Activated CD8-positive, alpha-beta memory T cell treated with anti-CD3 and anti-CD28 coated beads for 4 hours (primary cell): ENCODE measurements at regions not wholly inside any gene's neighbourhood (a gene's known extent, or its start where the extent isn't known, plus 50 kb on each side); places are given as distances from the start of the nearest gene placed in this dataset.

Experiments used
- DNase-seq, 2 donors: peaks; one replicate each; pipeline ENCODE4 v3.0.0-alpha.2; 2020; ENCODE audit warnings: low read depth in 2 of 2

DNA sequence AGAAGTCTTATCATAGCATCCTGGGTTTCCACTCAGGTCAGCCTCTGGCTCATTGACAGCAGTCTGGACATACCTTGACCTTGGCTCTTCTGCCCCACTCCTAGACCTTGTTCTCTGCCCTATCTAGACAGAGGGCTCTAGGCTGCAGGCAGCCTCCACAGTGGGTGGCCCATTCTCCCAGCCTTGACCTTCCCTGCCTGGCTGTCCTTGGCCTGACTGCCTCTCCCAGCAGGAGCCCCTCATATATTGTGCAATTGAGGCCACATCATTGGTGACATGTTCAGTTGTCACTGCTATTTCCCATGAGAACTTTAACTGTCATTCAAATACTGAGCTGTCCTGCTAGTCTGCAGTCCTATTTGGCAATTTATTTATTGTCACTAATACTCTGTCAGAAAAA lies 503.4 kb downstream of the PLXNA4 start:
- DNase-seq = no peak

DNA sequence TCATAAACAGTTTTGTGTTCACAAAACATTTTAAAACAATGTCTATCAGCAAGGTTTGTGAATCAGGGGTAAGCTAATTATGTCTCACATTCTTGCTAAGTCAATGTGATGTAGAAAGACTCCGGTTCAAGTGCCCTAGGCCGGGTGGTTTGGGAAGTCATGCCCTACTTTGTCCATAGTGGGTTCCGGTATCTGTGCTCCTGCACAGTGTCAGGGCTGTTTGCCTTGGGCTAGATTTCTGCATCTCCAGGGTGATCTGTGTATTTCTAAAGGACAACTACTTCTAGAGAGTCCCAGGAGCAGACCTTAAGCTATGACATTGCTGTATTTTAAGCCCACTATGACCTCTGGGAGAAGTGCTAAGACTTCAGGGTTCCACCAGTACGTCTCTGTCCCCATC lies 504.1 kb downstream of the PLXNA4 start:
- DNase-seq = no peak

DNA sequence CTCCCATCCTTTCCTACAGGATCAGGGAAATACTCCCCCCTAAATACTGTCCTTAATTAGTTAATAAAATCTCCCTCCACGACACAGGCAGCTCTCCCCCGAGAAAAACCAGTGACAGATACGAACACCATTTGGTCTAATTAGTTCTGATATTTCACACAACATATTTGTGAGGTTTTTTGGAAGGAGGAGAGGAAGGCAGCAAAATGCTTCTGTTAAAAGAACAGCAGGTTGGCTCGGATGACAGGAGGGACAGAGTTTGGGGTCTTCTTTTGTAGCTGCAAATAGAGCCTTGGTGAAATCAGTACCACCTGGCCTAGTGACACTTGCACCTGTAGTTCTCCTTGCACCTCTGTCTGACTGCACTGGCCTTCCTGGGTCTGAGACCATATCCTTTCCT lies 507.0 kb downstream of the PLXNA4 start:
- DNase-seq = no peak

DNA sequence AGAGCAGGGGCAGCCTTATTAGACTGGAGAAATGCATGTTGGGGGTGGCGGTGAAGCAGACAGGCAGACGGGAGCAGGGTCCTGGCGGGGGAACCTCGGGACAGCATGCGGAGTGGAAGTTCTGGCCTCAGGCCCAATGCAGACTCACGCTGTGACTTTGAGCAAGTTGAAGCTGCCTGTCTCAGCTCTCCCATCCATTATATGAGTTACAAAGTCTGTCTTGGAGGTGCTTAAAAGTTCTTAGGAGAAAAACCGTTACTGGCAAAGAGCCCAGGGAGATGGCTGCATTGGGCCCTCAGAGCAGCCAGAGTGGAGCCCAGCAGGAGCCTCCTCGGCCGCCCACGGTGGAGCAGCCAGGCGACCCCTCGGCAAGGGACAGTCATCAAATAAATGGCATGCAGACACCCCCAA lies 509.5 kb downstream of the PLXNA4 start:
- DNase-seq = no peak

DNA sequence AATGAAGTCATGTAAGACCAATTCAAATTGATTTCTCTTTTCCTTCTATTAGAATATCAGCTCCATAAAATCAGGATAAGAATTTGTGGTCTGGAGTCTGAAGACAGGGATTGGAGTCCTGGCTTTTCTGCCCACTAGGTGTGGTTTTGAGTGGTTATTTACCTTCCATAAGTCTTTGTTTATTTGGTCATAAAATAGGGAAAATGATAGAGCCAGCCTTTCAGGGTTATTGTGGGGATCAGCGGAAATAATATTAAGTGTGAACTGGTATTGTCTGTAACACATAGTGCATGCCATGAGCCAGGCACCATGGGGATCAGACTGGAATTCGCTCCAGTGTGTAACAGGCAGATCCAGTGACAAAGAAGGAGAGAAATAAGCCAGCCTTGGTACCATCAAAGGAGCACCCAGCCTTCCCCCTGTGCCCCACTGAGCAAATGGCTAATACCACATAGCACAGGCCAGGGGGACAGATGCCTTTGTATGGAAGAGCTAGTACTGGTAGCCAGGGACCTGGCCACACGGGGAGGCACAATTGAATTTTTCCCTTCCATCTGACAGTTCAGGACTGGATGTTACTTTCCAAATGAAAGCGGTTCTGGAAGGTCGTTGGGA lies 509.7 kb upstream of the PODXL start:
- no peak for DNase-seq

DNA sequence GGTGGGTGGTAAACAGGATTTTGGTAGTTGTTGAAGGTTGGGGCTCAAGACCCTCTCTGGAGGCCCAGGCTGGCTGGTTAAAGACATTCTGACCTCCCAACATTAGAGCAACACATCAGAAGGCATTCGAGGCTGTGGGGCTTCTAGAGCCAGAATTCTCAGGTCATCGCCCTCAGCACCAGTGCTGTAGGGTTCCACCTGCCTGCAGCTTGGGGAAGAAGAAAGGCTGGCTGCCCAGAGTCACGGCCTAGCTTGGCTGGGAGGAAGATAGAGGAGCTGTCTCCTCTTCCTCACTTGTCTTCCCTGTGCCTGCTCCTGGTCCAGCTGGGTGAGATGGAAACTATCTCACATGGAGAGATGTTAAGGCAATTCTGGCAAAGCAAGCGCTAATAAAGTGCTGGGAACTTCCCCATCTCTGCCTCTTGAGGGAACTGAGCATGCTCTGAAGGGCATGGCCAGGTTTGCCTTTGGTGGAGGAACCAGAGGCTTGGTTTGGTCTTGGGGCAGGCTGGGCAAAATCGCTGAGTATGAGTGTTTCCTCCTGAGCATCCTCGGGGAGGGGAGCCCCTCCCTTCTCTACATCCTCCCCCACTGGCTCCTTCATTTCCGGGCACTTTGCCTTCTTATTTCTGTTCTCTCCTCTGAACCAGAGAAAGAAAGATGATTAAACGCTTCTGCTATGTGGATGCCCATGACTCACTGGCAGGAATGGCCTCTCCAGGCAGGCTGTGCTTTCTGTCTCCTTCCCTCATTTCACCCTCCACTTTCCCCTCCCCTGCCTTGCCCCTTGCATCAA lies 509.0 kb upstream of the PODXL start:
- DNase-seq = no peak

DNA sequence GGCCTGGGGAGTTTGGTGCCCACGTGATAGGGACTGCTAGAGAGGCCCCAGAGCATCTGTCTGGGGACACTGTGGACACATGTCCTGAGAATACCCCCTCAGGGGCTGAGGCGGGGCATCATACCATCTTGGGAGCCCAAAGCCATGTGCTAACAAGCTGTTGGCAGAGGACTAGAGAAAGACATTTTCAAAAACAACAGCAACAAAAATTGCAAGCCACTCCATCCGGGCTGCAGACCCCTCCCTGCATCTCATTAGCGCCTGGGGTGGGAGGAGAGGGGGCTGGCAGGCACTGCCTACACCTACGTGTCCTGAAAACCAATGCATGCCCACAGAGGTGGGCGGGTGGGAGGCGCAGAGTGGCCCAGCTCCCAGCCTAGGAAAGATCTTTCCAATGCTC lies 507.4 kb upstream of the PODXL start:
- DNase-seq = no peak

DNA sequence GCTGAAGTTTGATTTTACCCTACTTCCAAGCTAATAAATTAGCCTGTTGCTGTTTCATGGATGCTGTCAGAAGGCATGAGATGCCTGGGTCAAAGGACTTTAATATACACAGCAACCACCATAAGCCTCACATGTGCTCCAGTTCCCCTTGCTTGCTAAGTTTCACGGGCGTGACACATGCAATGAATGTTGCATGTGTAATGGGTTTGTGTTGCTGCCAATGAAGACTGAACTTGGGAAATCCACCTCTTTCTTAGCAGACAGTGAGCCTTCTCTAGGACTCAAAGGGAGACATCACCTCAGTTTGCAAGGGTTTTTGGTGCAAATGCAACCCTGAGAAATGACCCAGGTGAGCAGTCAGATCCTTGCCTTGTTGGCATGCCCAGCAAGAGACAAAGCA lies 505.5 kb upstream of the PODXL start:
- DNase-seq = no peak

DNA sequence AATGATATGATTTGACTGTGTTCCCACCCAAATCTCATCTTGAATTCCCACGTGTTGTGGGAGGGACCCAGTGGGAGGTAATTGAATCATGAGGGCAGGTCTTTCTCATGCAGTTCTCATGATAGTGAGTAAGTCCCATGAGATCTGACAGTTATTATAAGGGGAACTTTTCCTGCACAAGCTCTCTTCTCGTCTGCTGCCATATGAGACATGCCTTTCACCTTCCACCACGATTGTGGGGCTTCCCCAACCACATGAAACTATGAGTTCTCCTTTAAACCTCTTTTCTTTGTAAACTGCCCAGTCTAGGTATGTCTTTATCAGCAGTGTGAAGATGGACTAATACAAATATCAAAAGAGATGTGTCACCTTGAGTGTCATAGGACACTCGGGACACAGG lies 502.7 kb upstream of the PODXL start:
- no peak for DNase-seq

DNA sequence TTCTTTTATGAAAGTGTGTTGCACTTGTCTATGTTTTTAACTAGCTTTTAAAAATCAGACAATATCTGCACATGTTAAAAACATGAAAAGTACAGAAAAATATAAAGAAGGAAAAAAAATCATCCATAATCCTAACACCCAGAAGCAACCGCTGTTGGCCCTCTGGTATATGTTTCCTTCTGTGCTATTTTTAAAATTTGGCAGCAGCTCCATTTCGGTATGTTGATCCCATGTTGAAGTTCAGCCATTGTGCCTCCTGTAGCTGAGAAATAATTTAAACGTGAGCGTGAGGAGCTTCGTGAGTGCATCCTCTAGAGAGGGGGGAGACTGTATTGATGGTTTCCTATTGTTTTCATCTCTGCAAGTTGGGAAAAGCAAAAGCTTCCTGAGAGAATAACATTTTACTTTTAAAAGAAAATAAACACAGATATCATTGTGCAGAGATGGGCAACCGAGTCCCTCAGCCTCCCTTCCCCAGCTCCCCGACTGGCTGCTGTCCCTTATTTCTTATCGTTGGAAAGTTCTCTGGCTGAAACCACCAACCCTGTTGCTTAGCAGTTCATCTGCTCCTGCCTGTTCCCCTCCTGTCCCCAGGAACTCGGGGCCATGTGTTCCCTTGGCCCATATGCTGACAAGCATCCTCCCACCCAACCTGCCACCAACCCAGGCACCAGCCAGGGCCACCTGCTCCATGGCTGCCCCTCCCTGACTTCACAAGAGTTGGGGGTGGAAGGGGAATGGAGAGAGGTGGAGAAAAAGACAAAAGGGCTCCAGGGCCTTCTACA lies 499.1 kb upstream of the PODXL start:
- no peak for DNase-seq

DNA sequence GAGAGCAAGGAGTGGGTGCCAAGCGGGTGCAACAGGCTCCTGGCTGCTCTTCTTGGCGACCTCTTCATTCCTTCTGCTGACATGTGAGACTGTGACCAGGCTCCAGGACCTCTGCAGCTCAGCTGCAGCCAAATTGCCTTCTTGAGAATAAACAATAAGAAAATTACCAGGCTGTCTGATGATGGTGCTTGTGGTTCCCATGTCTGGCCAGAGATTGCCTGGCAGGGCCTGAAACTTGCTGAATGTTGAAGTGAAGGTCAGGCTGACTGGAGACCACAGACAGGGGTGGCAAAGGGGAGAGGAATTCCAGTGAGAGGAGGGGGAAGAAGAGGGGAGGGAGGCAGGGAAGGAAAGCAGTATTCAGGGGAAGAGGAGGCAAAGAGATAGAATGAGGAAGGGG lies 497.4 kb upstream of the PODXL start:
- no peak for DNase-seq

DNA sequence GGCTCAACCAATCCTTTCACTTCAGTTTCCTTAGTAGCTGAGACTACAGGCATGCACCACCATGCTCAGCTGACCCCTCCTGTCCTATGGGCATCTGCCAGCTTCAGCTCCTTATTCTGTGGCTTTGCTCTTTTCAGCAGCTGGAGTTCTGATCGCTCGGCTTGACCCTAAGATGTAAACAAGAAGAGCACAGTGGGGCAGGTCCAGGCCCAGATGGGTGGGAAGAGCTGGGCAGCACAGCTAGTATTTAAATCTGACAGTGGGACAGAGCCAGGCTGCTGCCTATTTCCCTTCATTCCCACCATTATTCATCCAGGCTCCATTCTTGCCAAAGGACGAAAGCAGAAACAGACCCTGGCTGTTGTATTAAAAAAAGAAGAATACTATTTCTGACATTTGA lies 494.9 kb upstream of the PODXL start:
- DNase-seq = no peak

DNA sequence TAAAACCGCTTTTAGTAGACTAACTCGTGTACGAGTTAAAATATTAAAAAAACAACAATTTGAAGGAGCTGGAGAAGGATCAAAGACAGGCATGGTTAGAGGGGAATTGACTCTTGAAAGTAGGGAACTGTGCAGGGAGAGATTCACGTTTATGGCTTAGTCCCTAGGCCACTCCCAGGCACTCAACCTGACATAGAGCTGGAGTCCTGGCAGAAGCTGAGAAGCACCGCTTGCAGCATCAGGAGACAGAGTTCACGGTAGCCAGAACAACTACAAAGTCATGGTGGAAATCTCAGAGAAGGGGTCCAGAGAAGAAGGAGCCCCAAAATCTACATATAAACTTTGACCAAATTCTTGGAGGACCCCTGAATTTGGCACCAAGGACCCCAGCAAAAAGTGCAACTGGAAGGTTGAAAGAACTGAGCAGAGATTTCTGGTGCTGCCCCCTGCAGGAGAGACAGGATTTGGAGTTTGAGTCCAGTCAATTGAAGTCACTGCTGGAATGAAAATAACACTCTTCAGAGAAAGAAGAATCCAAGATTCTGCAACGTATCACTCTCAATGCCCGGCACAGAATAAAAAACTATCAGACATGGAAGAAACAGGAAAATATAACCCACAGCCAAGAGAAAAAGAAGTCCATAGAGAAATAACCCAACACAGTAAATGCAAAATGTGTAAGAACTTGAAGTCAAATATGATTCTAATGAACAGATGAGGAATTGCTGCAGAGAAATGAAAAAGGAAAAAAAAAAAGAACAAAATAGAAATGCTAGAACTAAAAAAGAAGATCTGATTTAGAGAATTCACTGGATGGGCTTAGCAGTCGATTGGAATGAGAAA lies 493.3 kb upstream of the PODXL start:
- no peak for DNase-seq

DNA sequence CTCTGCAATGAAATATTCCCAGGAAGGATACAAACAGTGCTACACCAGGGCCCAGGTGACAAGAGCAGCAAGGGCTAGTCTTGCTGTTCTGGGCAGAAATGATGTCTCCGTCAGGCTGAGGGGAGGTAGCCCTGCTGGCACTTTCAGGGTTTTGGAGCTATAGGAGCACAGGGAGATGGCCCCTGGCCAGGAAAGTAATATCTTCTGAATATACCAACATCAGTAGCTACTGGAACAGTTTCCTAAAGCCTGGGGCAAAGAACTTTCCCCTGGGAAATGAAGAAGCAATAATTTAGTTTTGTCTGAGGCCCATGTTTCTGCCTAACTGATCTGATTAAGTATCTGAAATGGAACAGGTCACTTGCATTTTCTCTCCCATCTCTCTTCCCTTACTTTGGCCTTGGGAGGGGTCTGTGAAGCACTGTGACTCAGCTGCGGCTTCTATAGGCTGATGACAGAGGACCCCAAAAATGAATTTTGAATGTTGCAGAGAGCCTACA lies 489.1 kb upstream of the PODXL start:
- no peak for DNase-seq

DNA sequence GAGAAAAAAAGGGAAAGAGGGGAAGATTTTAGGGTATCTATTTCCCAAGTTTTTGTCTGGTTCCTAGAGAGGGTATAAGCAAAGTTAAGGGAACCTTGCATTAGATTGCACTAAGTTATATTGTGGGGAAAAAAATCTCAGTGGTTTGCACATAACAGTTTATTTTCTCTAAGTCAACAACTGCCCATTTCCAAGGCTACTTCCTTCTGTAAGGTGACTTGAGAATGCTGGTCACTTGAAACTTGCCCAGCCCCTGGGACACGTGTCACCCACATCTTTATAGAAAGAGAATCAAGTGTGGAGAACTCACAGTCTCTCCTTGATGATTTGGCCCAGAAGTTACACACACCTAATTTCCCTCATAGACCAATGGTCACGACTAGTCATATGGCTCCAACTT lies 488.6 kb upstream of the PODXL start:
- no peak for DNase-seq

DNA sequence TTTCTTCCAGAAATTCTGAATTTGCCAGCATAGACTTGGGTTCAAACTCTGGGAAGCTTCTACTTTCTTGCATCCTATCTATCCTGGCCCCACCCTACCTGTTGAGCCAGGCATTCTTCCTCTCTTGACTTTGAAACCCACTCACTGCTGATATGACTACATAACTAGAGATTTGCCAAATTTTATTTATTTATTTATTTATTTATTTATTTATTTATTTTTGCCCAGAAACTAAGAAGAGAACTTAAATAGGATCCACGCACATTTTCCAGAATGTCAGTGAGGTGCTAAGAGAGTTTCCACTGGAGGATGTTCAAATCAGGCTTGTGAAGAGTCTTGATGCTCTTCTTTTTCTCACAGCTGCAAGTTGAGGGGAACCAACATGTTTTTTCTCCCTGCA lies 487.8 kb upstream of the PODXL start:
- no peak for DNase-seq

DNA sequence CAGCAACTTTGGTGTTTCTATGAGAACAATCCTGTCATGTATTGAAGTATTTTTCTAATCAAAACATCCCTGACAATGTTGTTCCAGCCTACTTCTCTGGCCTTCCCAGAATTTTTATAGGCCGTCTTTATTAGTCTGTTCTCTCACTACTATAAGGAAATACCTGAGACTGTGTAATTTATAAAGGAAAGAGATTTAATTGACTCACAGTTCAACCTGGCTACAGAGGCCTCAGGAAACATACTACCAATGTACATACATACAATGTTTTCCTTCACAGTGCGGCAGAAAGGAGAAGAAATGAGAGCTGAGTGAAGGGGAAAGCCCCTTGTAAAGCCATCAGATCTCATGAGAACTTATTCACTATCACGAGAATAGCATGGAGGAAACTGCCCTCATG lies 484.7 kb upstream of the PODXL start:
- DNase-seq = no peak

DNA sequence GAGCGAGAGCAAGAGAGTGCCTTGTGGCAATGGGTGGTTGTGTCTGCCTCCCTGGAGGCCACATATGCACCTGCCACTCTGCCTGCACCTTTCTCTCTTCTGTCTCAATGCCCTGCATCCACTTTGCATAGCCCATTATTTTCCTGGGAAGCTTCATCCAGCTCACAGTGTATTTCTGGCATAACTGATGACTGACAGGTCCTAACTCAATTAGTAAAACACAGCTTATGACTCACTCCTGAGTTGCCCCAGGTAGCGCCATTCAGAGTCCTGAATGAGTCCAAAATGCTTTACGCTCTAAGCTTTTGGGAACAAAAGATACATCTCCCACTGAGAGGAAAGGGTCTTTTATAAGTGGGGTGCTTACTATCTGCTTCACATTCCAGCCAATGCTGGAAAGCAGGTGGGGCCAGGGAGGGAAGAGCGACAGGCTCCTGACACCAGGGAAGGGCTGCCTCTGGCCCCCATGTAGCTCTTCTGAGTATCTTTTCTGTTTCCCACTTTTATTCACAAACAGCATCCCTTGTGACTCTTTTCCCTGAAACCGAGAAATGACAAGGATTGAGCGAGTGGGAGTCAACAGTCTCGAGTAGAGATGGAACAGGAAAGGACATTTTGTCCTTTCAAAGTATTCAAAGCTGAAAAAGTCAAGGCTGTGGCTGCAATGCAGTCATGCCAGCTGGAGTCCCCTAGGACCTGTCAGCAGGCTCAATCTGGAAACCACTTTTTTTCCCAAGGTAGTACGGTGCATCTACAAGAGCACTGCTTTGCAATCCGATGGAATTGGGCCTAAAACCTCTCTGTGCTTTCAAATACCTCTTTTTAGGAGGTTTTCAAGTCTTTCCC lies 479.3 kb upstream of the PODXL start:
- no peak for DNase-seq

DNA sequence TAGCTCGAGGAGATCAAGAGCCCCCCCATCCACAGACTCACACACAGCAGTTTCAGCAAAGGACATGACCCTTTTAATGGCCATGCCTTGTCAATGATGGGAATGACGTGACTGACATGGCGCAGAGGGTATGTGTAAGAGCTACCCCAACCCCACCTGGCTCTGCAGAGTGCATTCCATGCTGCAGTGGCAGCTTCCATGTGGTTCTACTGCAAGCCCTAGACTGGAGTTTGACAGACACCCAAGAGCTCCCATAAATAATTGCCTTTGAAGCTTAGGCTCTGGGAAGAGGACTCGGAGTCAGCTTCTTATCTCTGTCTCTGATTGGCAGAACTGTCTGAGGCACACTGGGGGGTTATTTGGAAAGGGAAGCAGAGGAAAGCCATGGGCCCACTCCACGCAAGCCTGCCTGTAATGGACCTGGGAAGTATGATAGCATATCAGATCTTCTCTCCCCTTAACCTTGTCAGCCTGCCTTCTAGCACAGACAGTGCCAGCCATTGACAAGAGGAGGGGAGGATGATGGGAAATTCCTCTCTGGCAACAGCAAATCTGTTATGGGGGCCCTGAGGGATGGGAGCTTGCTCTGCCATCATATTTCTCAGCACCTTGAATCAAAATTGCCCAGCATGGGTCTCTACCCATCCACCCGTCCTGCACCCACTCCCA lies 478.5 kb upstream of the PODXL start:
- no peak for DNase-seq

DNA sequence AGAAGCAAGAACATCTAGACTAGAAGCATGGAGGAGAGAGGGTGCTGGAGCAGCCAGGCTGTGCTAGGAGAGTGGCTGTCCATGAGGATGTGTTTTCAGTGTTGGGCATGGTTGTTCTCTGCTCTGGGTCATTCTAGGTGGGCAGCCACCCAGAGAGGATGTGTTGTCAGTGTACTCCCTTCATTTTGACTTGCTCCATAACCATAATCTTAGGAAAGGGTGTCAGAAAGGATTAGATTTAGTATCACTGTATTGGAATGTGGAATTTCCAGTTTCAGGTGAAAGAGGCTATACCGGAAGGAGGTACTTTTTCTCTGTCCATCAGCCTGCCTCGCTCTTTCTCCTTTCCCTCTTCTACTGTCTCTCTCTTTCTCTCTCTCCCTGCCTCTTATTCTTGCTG lies 474.5 kb upstream of the PODXL start:
- no peak for DNase-seq
